GM12872 (cell line): ENCODE measurements at regions not wholly inside any gene's neighbourhood (a gene's known extent, or its start where the extent isn't known, plus 50 kb on each side); places are given as distances from the start of the nearest gene placed in this dataset.

Source experiments
- CTCF ChIP-seq: IDR thresholded peaks from 3 replicates; pipeline ENCODE4 v1.5.1; 2011; ENCODE audit warnings: low read depth, mild to moderate bottlenecking, low read length, moderate library complexity; ENCODE audit not compliant: insufficient read depth

GRCh38 chr19:30116530-30116929, 174.5 kb downstream of the URI1 start:
- no peak for TF ChIP-seq CTCF

GRCh38 chr19:30116984-30117555, 175.0 kb downstream of the URI1 start:
- TF ChIP-seq CTCF, result no peak

GRCh38 chr19:30117636-30118145, 175.7 kb downstream of the URI1 start:
- no peak for TF ChIP-seq CTCF

GRCh38 chr19:30118221-30118620, 176.2 kb downstream of the URI1 start:
- no peak for TF ChIP-seq CTCF

GRCh38 chr19:30118760-30119159, 176.7 kb downstream of the URI1 start:
- TF ChIP-seq CTCF, result no peak

- TF ChIP-seq CTCF, result no peak
Observed at GRCh38 chr19:30119180-30119908, 177.3 kb downstream of the URI1 start.

GRCh38 chr19:30120860-30121484, 178.9 kb downstream of the URI1 start:
- no peak for TF ChIP-seq CTCF
